HCT116 (cell line): ENCODE measurements at regions not wholly inside any gene's neighbourhood (a gene's known extent, or its start where the extent isn't known, plus 50 kb on each side); places are given as distances from the start of the nearest gene placed in this dataset.

Source experiments
- FOSL1 ChIP-seq: IDR thresholded peaks from 2 replicates; pipeline ENCODE4 v1.6.1; 2012; ENCODE audit warnings: low read depth
- JUND ChIP-seq: IDR thresholded peaks from 2 replicates; pipeline ENCODE4 v1.6.1; 2012
- POLR2A ChIP-seq: IDR thresholded peaks from 2 replicates; pipeline ENCODE4 v1.7.0; 2011; ENCODE audit warnings: borderline replicate concordance; ENCODE audit not compliant: insufficient read depth, insufficient read length; ENCODE audit errors: extremely low read depth
- SRF ChIP-seq: IDR thresholded peaks from 2 replicates; pipeline ENCODE4 v1.6.1; 2012; ENCODE audit warnings: low read depth
- ZFX ChIP-seq: fragments of 450-650 bp; IDR thresholded peaks from 2 replicates; pipeline ENCODE4 v1.6.1; 2017
- TF ChIP-seq, protein P1 (sequence below), 3 experiments: fragments of 200-600 bp in 1 of 3; sonication (generic) in 1 of 3; IDR thresholded peaks in 2 of 3; conservative IDR thresholded peaks in 1 of 3; 2 replicates each; pipeline ENCODE4 v1.5.1; 2012 to 2017; ENCODE audit warnings: low read depth in 2 of 3, low read length in 2 of 3, antibody characterized with exemption in 1 of 3, borderline replicate concordance in 1 of 3, control low read depth in 1 of 3, mild to moderate bottlenecking in 1 of 3, mixed read lengths in 1 of 3, mixed run types in 1 of 3, moderate library complexity in 1 of 3; ENCODE audit not compliant: insufficient read depth in 1 of 3

GRCh38 chr18:75654851-75655751 lies 227.6 kb upstream of the SMIM21 start:
- TF ChIP-seq, protein P1, sequence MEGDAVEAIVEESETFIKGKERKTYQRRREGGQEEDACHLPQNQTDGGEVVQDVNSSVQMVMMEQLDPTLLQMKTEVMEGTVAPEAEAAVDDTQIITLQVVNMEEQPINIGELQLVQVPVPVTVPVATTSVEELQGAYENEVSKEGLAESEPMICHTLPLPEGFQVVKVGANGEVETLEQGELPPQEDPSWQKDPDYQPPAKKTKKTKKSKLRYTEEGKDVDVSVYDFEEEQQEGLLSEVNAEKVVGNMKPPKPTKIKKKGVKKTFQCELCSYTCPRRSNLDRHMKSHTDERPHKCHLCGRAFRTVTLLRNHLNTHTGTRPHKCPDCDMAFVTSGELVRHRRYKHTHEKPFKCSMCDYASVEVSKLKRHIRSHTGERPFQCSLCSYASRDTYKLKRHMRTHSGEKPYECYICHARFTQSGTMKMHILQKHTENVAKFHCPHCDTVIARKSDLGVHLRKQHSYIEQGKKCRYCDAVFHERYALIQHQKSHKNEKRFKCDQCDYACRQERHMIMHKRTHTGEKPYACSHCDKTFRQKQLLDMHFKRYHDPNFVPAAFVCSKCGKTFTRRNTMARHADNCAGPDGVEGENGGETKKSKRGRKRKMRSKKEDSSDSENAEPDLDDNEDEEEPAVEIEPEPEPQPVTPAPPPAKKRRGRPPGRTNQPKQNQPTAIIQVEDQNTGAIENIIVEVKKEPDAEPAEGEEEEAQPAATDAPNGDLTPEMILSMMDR (IDR thresholded peaks at IDR 0.05 in 2 of 3, conservative IDR thresholded peaks at IDR 0.05 in 1 of 3; ENCODE audit: borderline replicate concordance in 1 of 3, insufficient read depth in 1 of 3, low read depth in 2 of 3, low read length in 2 of 3), result no peak
- TF ChIP-seq POLR2A, result no peak
- TF ChIP-seq FOSL1, result no peak
- no peak for TF ChIP-seq JUND
- no peak for TF ChIP-seq ZFX
- TF ChIP-seq SRF, result no peak
